Stimulated activated CD8-positive, alpha-beta memory T cell treated with anti-CD3 and anti-CD28 coated beads, Interleukin-7, amount 100 ng/mL, for 48 hours (primary cell): ENCODE measurements at regions not wholly inside any gene's neighbourhood (a gene's known extent, or its start where the extent isn't known, plus 50 kb on each side); places are given as distances from the start of the nearest gene placed in this dataset.

Experiments
- DNase-seq, 2 donors: peaks; one replicate each; pipeline ENCODE4 v3.0.0-alpha.2; 2020; ENCODE audit warnings: low read depth in 1 of 2; ENCODE audit errors: extremely low read depth in 1 of 2

DNA sequence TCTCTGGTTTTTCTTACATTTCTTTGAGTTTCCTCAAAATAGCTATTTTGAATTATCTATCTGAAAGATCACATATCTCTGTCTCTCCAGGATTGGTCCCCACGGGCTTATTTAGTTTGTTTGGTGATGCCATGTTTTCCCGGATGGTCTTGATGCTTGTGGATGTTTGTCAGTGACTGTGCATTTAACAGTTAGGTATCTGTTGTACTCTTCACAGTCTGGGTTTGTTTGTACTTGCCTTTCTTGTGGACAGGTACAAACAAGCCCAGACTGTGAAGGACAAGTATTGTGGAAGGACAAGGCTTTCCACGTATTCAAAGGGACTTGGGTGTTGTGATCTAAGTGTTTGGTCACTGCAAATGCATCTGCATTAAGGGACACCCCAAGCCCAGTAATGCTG is 49.9 kb upstream of the TOP1 start:
- DNase-seq = no peak
